ENCODE measurements at regions not wholly inside any gene's neighbourhood (a gene's known extent, or its start where the extent isn't known, plus 50 kb on each side); places are given as distances from the start of the nearest gene placed in this dataset.

- no peak for TF ChIP-seq POLR2A (IDR thresholded peaks at IDR 0.05)
- TF ChIP-seq, protein P1, sequence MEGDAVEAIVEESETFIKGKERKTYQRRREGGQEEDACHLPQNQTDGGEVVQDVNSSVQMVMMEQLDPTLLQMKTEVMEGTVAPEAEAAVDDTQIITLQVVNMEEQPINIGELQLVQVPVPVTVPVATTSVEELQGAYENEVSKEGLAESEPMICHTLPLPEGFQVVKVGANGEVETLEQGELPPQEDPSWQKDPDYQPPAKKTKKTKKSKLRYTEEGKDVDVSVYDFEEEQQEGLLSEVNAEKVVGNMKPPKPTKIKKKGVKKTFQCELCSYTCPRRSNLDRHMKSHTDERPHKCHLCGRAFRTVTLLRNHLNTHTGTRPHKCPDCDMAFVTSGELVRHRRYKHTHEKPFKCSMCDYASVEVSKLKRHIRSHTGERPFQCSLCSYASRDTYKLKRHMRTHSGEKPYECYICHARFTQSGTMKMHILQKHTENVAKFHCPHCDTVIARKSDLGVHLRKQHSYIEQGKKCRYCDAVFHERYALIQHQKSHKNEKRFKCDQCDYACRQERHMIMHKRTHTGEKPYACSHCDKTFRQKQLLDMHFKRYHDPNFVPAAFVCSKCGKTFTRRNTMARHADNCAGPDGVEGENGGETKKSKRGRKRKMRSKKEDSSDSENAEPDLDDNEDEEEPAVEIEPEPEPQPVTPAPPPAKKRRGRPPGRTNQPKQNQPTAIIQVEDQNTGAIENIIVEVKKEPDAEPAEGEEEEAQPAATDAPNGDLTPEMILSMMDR (IDR thresholded peaks at IDR 0.05): no peak
Measured at GRCh38 chr4:56209767-56210166, 177.5 kb downstream of the AASDH start.

Data from uterus (tissue), 2 donors.